Adrenal gland (tissue), 9 donors: ENCODE measurements at regions not wholly inside any gene's neighbourhood (a gene's known extent, or its start where the extent isn't known, plus 50 kb on each side); places are given as distances from the start of the nearest gene placed in this dataset.

ENCODE experiments used
- DNase-seq, 7 donors: peaks; one replicate each; pipeline ENCODE4 v3.0.0-alpha.2; 2019 to 2020
- H3K27ac ChIP-seq, 5 donors: fragments of 200-600 bp; sonication (generic) in 4 of 5; 1 replicate in 3 of 5; 2 replicates in 2 of 5; pipeline versions ENCODE4 v1.5.1 to v1.8.0; 2016 to 2020; ENCODE audit warnings: mild to moderate bottlenecking in 1 of 5
- H3K27me3 ChIP-seq: fragments of 200-600 bp; 2 replicates; pipeline ENCODE4 v1.8.0; 2021
- H3K36me3 ChIP-seq, 2 donors: fragments of 200-600 bp; replicated peaks in 1 of 2; 1 replicate in 1 of 2; 2 replicates in 1 of 2; pipeline versions ENCODE4 v1.5.1 to v1.8.0; 2018 to 2022
- H3K4me1 ChIP-seq, 2 donors: fragments of 200-600 bp; replicated peaks in 1 of 2; 1 replicate in 1 of 2; 2 replicates in 1 of 2; pipeline versions ENCODE4 v1.5.1 to v1.8.0; 2018 to 2021
- H3K4me3 ChIP-seq, 4 donors: fragments of 200-600 bp; sonication (generic) in 3 of 4; one replicate each; pipeline ENCODE4 v1.5.1; 2016 to 2018
- H3K9me3 ChIP-seq, 3 donors: fragments of 200-600 bp; sonication (generic) in 1 of 3; replicated peaks in 1 of 3; 1 replicate in 2 of 3; 2 replicates in 1 of 3; pipeline versions ENCODE4 v1.5.1 to v1.8.0; 2016 to 2021
- POLR2A ChIP-seq, 2 donors: fragments of 450-650 bp; IDR thresholded peaks; one replicate each; pipeline ENCODE4 v1.6.1; 2017; ENCODE audit warnings: antibody characterized with exemption in 2 of 2, mild to moderate bottlenecking in 2 of 2, moderate library complexity in 1 of 2
- WGBS, 4 donors: extraction: QIAGEN DNeasy Blood & Tissue Kit in 2 of 4; methylation state at CpG; one replicate each; pipeline versions ENCODE4 v1.1.5 to v1.1.7; 2013 to 2017; 5-methylcytosine and 5-hydroxymethylcytosine counted together
- intact Hi-C, 2 donors: fragments of 100-400 bp; cut with DNase I; formaldehyde crosslinking; loops; one replicate each; pipeline versions ENCODE4 v1.14.1 to v1.15.0; 2022 to 2023
- TF ChIP-seq, protein P1 (sequence below), 6 experiments: fragments of 450-650 bp in 4 of 6; fragments of 200-600 bp in 2 of 6; sonication (generic) in 1 of 6; IDR thresholded peaks; 1 replicate in 5 of 6; 2 replicates in 1 of 6; pipeline versions ENCODE4 v1.5.1 to v1.8.0; 2016 to 2021; ENCODE audit warnings: antibody characterized with exemption in 6 of 6, mild to moderate bottlenecking in 2 of 6, moderate library complexity in 1 of 6
- donor health status: healthy with polysubstance abuse.
- donor health status: Bipolar disorder and iron deficiency.
- donor health status: DM: yes; HTN: yes; CAD: no.
- donor health status: DM: no; HTN: no; CAD: no.
- donor health status: DM: no; HTN: no; CAD: no.

DNA sequence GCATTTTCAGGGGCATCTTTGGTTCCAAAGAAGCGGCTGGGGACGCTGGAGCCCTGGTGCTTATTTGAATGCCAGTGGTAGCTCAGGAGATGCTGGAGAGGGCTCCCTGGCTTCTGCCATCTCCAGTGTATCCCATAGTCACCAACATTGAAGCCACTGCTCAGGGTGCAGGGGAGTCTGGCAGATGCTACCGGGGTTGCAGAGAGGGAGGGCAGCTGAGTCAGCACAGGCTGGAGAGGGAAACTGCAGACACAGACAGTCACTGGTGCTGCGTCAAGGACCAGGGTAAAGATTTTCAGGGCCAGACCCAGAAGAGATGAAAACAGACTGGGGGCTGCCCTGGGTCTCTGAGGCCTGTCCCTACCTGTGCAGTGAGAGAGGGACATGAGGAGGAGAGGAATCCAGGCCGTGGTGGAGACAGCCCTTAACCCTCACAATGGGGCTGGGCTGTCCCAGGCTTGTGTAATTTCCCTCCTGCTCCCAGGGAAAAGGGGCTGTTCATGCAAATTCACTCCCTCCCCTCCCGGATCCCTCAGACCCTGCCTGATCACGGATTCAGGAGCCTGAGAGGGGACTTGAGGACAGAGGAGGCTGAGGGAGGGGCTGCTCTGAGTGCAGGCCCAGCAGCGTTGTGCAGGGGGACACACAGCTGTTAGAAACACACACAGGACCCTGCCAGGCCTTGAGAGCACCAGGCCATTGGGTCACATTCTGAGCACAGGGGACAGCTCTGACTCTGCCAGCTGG lies 126.9 kb upstream of the GRK3 start:
- Histone ChIP-seq H3K27ac (no peak overlapping the region), H3K27me3 (no peaks in the 10 kb centered on the region), H3K4me3 (no peak overlapping the region), H3K36me3 (no peaks in the 10 kb centered on the region), H3K9me3 (no peaks in the 10 kb centered on the region), H3K4me1 (no peaks in the 10 kb centered on the region)
- TF ChIP-seq, protein P1, sequence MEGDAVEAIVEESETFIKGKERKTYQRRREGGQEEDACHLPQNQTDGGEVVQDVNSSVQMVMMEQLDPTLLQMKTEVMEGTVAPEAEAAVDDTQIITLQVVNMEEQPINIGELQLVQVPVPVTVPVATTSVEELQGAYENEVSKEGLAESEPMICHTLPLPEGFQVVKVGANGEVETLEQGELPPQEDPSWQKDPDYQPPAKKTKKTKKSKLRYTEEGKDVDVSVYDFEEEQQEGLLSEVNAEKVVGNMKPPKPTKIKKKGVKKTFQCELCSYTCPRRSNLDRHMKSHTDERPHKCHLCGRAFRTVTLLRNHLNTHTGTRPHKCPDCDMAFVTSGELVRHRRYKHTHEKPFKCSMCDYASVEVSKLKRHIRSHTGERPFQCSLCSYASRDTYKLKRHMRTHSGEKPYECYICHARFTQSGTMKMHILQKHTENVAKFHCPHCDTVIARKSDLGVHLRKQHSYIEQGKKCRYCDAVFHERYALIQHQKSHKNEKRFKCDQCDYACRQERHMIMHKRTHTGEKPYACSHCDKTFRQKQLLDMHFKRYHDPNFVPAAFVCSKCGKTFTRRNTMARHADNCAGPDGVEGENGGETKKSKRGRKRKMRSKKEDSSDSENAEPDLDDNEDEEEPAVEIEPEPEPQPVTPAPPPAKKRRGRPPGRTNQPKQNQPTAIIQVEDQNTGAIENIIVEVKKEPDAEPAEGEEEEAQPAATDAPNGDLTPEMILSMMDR (IDR thresholded peaks at IDR 0.05): no peak
- no peak for TF ChIP-seq POLR2A (IDR thresholded peaks at IDR 0.05)
- no peak for DNase-seq
- intact Hi-C loops: no loop called here
- WGBS, 4 donors: 35 to 57% (median 53%) methylated on average over 4 to 8 of the region's 8 CpGs

DNA sequence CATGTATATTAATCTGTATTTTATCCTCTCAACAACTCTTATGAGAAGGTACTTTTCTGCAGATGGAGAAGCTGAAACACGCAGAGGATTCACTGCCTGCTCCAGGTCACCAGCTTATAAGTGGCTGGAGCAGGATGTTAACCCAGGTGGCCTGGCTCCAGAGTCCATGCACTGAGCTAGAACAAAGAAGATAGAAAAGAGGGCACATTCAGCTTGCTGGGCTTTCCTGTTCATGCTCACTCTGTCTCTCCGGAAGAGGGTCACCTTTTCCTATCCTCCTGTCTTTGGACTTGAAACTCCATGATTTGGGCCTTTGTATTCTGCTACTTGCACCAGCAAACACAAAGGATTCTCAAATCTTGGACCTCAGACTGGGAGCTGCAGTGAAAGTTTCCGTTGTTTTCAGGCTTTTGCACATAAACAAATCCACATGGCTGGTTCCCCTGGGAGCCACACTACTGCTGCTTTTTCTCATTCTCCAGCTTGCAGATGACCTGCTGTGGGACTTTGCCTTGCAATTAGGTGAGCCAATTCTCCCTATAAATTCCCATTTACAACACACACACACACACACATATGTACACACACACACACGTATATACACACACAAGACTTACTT lies 117.3 kb upstream of the GRK3 start:
- H3K27me3 ChIP-seq: no peaks in the 10 kb centered on the region
- TF ChIP-seq, protein P1 (IDR thresholded peaks at IDR 0.05): no peak
- no peak for TF ChIP-seq POLR2A (IDR thresholded peaks at IDR 0.05)
- intact Hi-C loops: loop anchor here in 1 of 2 donors (10.0 kb wide), 1 partner anchor 82 kb away; no protein-coding TSS in a partner anchor
- WGBS, 4 donors: 32 to 42% (median 37%) methylated on average over 4 of the region's 4 CpGs
- no peak overlapping the region for H3K27ac ChIP-seq
- DNase-seq: no peak
- H3K9me3 ChIP-seq: no peaks in the 10 kb centered on the region
- peaks cover 5 to 30% of the 10 kb centered on the region in 2 donors for H3K4me1 ChIP-seq
- no peaks in the 10 kb centered on the region for H3K36me3 ChIP-seq
- no peak overlapping the region for H3K4me3 ChIP-seq

GRCh38 chr22:25447686-25448434 lies 116.6 kb upstream of the GRK3 start:
- peak; percentile 85 to 97 (median 88) for DNase-seq
- intact Hi-C loops: loop anchor here in 1 of 2 donors (10.0 kb wide), 1 partner anchor 83 kb away; no protein-coding TSS in a partner anchor
- Histone ChIP-seq H3K36me3 (no peaks in the 10 kb centered on the region), H3K9me3 (no peaks in the 10 kb centered on the region), H3K27ac (peak overlapping the region in 4 of 5 donors; percentile 39 to 80 (median 71)), H3K27me3 (no peaks in the 10 kb centered on the region), H3K4me3 (peak overlapping the region; percentile 61 to 98 (median 74)), H3K4me1 (peaks cover 5 to 37% of the 10 kb centered on the region in 2 donors)
- WGBS, 4 donors: 5 to 13% (median 6%) methylated on average over 9 to 30 of the region's 30 CpGs
- peak in 1 of 2 donors; percentile 44 for TF ChIP-seq POLR2A (IDR thresholded peaks at IDR 0.05)
- TF ChIP-seq, protein P1 (IDR thresholded peaks at IDR 0.05): peak; percentile 78 to 96 (median 90)
